Endothelial cell (in vitro differentiated cells): ENCODE measurements at regions not wholly inside any gene's neighbourhood (a gene's known extent, or its start where the extent isn't known, plus 50 kb on each side); places are given as distances from the start of the nearest gene placed in this dataset.

Experiments
- DNase-seq: peaks from one replicate; pipeline ENCODE4 v3.0.0; 2021; ENCODE audit warnings: low spot score
- H3K27ac Mint-ChIP-seq: one replicate; pipeline ENCODE4 v1.8.0; 2021; ENCODE audit warnings: mixed read lengths, inconsistent platforms; ENCODE audit not compliant: unreplicated experiment
- H3K27me3 Mint-ChIP-seq: one replicate; pipeline ENCODE4 v1.8.0; 2021; ENCODE audit warnings: mild to moderate bottlenecking, moderate library complexity, mixed read lengths, inconsistent platforms; ENCODE audit not compliant: unreplicated experiment
- H3K36me3 Mint-ChIP-seq: one replicate; pipeline ENCODE4 v1.8.0; 2021; ENCODE audit warnings: mild to moderate bottlenecking, low read depth, mixed read lengths, inconsistent platforms; ENCODE audit not compliant: unreplicated experiment
- H3K4me1 Mint-ChIP-seq: one replicate; pipeline ENCODE4 v1.8.0; 2021; ENCODE audit warnings: mild to moderate bottlenecking, mixed read lengths, inconsistent platforms; ENCODE audit not compliant: unreplicated experiment
- H3K4me3 Mint-ChIP-seq: one replicate; pipeline ENCODE4 v1.8.0; 2021; ENCODE audit warnings: mild to moderate bottlenecking, mixed read lengths, inconsistent platforms; ENCODE audit not compliant: unreplicated experiment
- H3K9me3 Mint-ChIP-seq: one replicate; pipeline ENCODE4 v1.8.0; 2021; ENCODE audit warnings: mixed read lengths, inconsistent platforms; ENCODE audit not compliant: unreplicated experiment
- TF ChIP-seq, protein P1 (sequence below): fragments of 200-600 bp; sonication (generic); IDR thresholded peaks from one replicate; pipeline ENCODE4 v1.5.0; 2021; ENCODE audit warnings: antibody characterized with exemption; ENCODE audit not compliant: unreplicated experiment

GRCh38 chr6:85364344-85364743 lies 85.5 kb upstream of the NT5E start:
- H3K4me3 Mint-ChIP-seq = no peak overlapping the region
- no peaks in the 10 kb centered on the region for H3K36me3 Mint-ChIP-seq
- no peaks in the 10 kb centered on the region for H3K4me1 Mint-ChIP-seq
- no peaks in the 10 kb centered on the region for H3K27me3 Mint-ChIP-seq
- TF ChIP-seq, protein P1, sequence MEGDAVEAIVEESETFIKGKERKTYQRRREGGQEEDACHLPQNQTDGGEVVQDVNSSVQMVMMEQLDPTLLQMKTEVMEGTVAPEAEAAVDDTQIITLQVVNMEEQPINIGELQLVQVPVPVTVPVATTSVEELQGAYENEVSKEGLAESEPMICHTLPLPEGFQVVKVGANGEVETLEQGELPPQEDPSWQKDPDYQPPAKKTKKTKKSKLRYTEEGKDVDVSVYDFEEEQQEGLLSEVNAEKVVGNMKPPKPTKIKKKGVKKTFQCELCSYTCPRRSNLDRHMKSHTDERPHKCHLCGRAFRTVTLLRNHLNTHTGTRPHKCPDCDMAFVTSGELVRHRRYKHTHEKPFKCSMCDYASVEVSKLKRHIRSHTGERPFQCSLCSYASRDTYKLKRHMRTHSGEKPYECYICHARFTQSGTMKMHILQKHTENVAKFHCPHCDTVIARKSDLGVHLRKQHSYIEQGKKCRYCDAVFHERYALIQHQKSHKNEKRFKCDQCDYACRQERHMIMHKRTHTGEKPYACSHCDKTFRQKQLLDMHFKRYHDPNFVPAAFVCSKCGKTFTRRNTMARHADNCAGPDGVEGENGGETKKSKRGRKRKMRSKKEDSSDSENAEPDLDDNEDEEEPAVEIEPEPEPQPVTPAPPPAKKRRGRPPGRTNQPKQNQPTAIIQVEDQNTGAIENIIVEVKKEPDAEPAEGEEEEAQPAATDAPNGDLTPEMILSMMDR = no peak
- DNase-seq = no peak
- H3K27ac Mint-ChIP-seq = no peak overlapping the region
- H3K9me3 Mint-ChIP-seq = no peaks in the 10 kb centered on the region

GRCh38 chr6:85363870-85364269 lies 86.0 kb upstream of the NT5E start:
- Mint-ChIP-seq H3K36me3 (no peaks in the 10 kb centered on the region), H3K27me3 (no peaks in the 10 kb centered on the region), H3K9me3 (no peaks in the 10 kb centered on the region), H3K4me1 (no peaks in the 10 kb centered on the region), H3K27ac (no peak overlapping the region), H3K4me3 (no peak overlapping the region)
- no peak for DNase-seq
- TF ChIP-seq, protein P1 = no peak

GRCh38 chr6:85362652-85363310 lies 87.1 kb upstream of the NT5E start:
- no peak for DNase-seq
- Mint-ChIP-seq H3K4me1 (no peaks in the 10 kb centered on the region), H3K27ac (no peak overlapping the region), H3K4me3 (no peak overlapping the region), H3K9me3 (no peaks in the 10 kb centered on the region), H3K36me3 (no peaks in the 10 kb centered on the region), H3K27me3 (no peaks in the 10 kb centered on the region)
- TF ChIP-seq, protein P1 = no peak

GRCh38 chr6:85361643-85362014 lies 88.3 kb upstream of the NT5E start:
- H3K36me3 Mint-ChIP-seq = no peaks in the 10 kb centered on the region
- no peak for DNase-seq
- TF ChIP-seq, protein P1 = no peak
- no peaks in the 10 kb centered on the region for H3K9me3 Mint-ChIP-seq
- no peaks in the 10 kb centered on the region for H3K4me1 Mint-ChIP-seq
- H3K27ac Mint-ChIP-seq = no peak overlapping the region
- H3K27me3 Mint-ChIP-seq = no peaks in the 10 kb centered on the region
- no peak overlapping the region for H3K4me3 Mint-ChIP-seq

GRCh38 chr6:85360794-85361642 lies 88.9 kb upstream of the NT5E start:
- H3K9me3 Mint-ChIP-seq = no peaks in the 10 kb centered on the region
- no peak overlapping the region for H3K4me3 Mint-ChIP-seq
- no peak for DNase-seq
- H3K4me1 Mint-ChIP-seq = no peaks in the 10 kb centered on the region
- no peaks in the 10 kb centered on the region for H3K36me3 Mint-ChIP-seq
- TF ChIP-seq, protein P1 = no peak
- H3K27ac Mint-ChIP-seq = no peak overlapping the region
- no peaks in the 10 kb centered on the region for H3K27me3 Mint-ChIP-seq
